ENCODE measurements at regions not wholly inside any gene's neighbourhood (a gene's known extent, or its start where the extent isn't known, plus 50 kb on each side); places are given as distances from the start of the nearest gene placed in this dataset.
"Not testable (repeated sequence)": the region's sequence is repeated elsewhere in the genome, so short reads cannot be mapped to it uniquely, and the experiment has no call there.

DNA sequence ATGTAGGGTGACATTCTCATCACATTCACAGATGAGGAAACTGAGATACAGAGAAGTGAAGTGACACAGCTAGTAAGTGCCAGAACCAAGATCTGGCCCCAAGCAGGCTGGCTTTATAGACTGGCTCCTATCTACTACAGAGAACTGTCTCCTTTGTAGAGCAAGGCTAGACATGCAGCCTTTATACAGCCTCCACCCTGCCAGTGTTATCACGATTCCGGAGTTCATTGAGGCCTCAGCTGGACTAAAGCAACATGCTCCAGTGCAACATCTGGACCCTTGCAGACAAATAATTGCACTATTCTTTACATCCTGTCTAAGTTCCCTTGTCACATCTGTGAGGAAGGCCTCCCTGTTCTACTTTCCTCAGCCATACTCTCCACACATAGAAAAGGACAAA is 58.0 kb upstream of the XIAP start:
- Mint-ChIP-seq H3K27me3 (no peaks in the 10 kb centered on the region), H3K4me3 (no peak overlapping the region), H3K9me3 (ENCODE audit: insufficient read depth) (no peaks in the 10 kb centered on the region), H3K27ac (no peak overlapping the region), H3K4me1 (peaks cover 5% of the 10 kb centered on the region)
- Histone ChIP-seq H3K9me3 (ENCODE audit: control extremely low read depth in 1 of 3, control insufficient read depth in 2 of 3, insufficient read depth in 1 of 3, low read length in 2 of 3) (no peaks in the 10 kb centered on the region), H3K36me3 (replicated peaks in 1 of 2; ENCODE audit: control extremely low read depth in 1 of 2, control insufficient read depth in 1 of 2, extremely low read depth in 1 of 2, insufficient read depth in 2 of 2, low read length in 1 of 2) (no peaks in the 10 kb centered on the region), H2AFZ (ENCODE audit: insufficient read depth, low read depth, low read length, poor library complexity, severe bottlenecking) (no peak overlapping the region), H3K4me3 (ENCODE audit: control extremely low read depth in 1 of 5, extremely low read depth in 1 of 5, insufficient read depth in 1 of 5, low read depth in 2 of 5, low read length in 4 of 5) (no peak overlapping the region), H4K20me1 (ENCODE audit: control insufficient read depth, insufficient read depth, low read length, poor library complexity, severe bottlenecking) (no peaks in the 10 kb centered on the region), H3K79me2 (ENCODE audit: control insufficient read depth, insufficient read depth, low read length) (no peaks in the 10 kb centered on the region), H3K9ac (ENCODE audit: low read length) (no peak overlapping the region), H3K27me3 (replicated peaks in 1 of 4; ENCODE audit: control extremely low read depth in 1 of 4, control insufficient read depth in 3 of 4, insufficient read depth in 4 of 4, low read length in 3 of 4) (no peaks in the 10 kb centered on the region), H3K4me2 (replicated peaks; ENCODE audit: low read depth, low read length, poor library complexity, severe bottlenecking) (no peak overlapping the region), H3K4me1 (ENCODE audit: control insufficient read depth in 2 of 2, insufficient read depth in 2 of 2, low read length in 2 of 2) (no peaks in the 10 kb centered on the region), H3K27ac (ENCODE audit: low read length in 2 of 2) (no peak overlapping the region)
- TF ChIP-seq, protein P1, sequence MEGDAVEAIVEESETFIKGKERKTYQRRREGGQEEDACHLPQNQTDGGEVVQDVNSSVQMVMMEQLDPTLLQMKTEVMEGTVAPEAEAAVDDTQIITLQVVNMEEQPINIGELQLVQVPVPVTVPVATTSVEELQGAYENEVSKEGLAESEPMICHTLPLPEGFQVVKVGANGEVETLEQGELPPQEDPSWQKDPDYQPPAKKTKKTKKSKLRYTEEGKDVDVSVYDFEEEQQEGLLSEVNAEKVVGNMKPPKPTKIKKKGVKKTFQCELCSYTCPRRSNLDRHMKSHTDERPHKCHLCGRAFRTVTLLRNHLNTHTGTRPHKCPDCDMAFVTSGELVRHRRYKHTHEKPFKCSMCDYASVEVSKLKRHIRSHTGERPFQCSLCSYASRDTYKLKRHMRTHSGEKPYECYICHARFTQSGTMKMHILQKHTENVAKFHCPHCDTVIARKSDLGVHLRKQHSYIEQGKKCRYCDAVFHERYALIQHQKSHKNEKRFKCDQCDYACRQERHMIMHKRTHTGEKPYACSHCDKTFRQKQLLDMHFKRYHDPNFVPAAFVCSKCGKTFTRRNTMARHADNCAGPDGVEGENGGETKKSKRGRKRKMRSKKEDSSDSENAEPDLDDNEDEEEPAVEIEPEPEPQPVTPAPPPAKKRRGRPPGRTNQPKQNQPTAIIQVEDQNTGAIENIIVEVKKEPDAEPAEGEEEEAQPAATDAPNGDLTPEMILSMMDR (IDR thresholded peaks at IDR 0.05) = no peak
- no peak for TF ChIP-seq EZH2 (IDR thresholded peaks at IDR 0.05; ENCODE audit: borderline replicate concordance, insufficient read depth, low read depth, low read length, poor library complexity, severe bottlenecking)
- no peak for ATAC-seq (ENCODE audit: low read depth)
- no peak for DNase-seq
- 100% methylated on average over 1 of the region's 2 CpGs for WGBS (ENCODE audit: insufficient coverage)
- CTCF ChIA-PET = no interaction called here
- intact Hi-C loops (cut with micrococcal nuclease) = no loop called here
- POLR2A ChIA-PET = no interaction called here

- ChIA-PET CTCF (no interaction called here), POLR2A (no interaction called here)
- Mint-ChIP-seq H3K4me3 (no peak overlapping the region), H3K9me3 (ENCODE audit: insufficient read depth) (no peaks in the 10 kb centered on the region), H3K27me3 (no peaks in the 10 kb centered on the region), H3K4me1 (peaks cover 5% of the 10 kb centered on the region), H3K27ac (no peak overlapping the region)
- Histone ChIP-seq H3K4me2 (replicated peaks; ENCODE audit: low read depth, low read length, poor library complexity, severe bottlenecking) (no peak overlapping the region), H3K36me3 (replicated peaks in 1 of 2; ENCODE audit: control extremely low read depth in 1 of 2, control insufficient read depth in 1 of 2, extremely low read depth in 1 of 2, insufficient read depth in 2 of 2, low read length in 1 of 2) (no peaks in the 10 kb centered on the region), H3K9me3 (ENCODE audit: control extremely low read depth in 1 of 3, control insufficient read depth in 2 of 3, insufficient read depth in 1 of 3, low read length in 2 of 3) (no peaks in the 10 kb centered on the region), H3K27me3 (replicated peaks in 1 of 4; ENCODE audit: control extremely low read depth in 1 of 4, control insufficient read depth in 3 of 4, insufficient read depth in 4 of 4, low read length in 3 of 4) (no peaks in the 10 kb centered on the region), H4K20me1 (ENCODE audit: control insufficient read depth, insufficient read depth, low read length, poor library complexity, severe bottlenecking) (no peaks in the 10 kb centered on the region), H3K9ac (ENCODE audit: low read length) (no peak overlapping the region), H3K79me2 (ENCODE audit: control insufficient read depth, insufficient read depth, low read length) (no peaks in the 10 kb centered on the region), H2AFZ (ENCODE audit: insufficient read depth, low read depth, low read length, poor library complexity, severe bottlenecking) (peak overlapping the region; percentile 36), H3K27ac (ENCODE audit: low read length in 2 of 2) (no peak overlapping the region), H3K4me3 (ENCODE audit: control extremely low read depth in 1 of 5, extremely low read depth in 1 of 5, insufficient read depth in 1 of 5, low read depth in 2 of 5, low read length in 4 of 5) (no peak overlapping the region), H3K4me1 (ENCODE audit: control insufficient read depth in 2 of 2, insufficient read depth in 2 of 2, low read length in 2 of 2) (no peaks in the 10 kb centered on the region)
- WGBS (ENCODE audit: insufficient coverage) = no CpG with 5 or more reads among the region's 4 CpGs
- DNase-seq (no peak), ATAC-seq (ENCODE audit: low read depth) (peak; percentile 21)
- no peak for TF ChIP-seq EZH2 (IDR thresholded peaks at IDR 0.05; ENCODE audit: borderline replicate concordance, insufficient read depth, low read depth, low read length, poor library complexity, severe bottlenecking)
- TF ChIP-seq, protein P1 (IDR thresholded peaks at IDR 0.05) = no peak
- intact Hi-C loops (cut with micrococcal nuclease) = no loop called here
These were observed 56.4 kb upstream of the XIAP start for GRCh38 chrX:123803331-123803983.

GRCh38 chrX:123803984-123804365 is 55.9 kb upstream of the XIAP start:
- H3K9ac ChIP-seq (ENCODE audit: low read length); H3K9me3 ChIP-seq (ENCODE audit: control extremely low read depth in 1 of 3, control insufficient read depth in 2 of 3, insufficient read depth in 1 of 3, low read length in 2 of 3); H3K79me2 ChIP-seq (ENCODE audit: control insufficient read depth, insufficient read depth, low read length); H3K27me3 Mint-ChIP-seq; H3K27me3 ChIP-seq (replicated peaks in 1 of 4; ENCODE audit: control extremely low read depth in 1 of 4, control insufficient read depth in 3 of 4, insufficient read depth in 4 of 4, low read length in 3 of 4); CTCF ChIA-PET; H3K9me3 Mint-ChIP-seq (ENCODE audit: insufficient read depth); H2AFZ ChIP-seq (ENCODE audit: insufficient read depth, low read depth, low read length, poor library complexity, severe bottlenecking); H3K4me1 Mint-ChIP-seq; H4K20me1 ChIP-seq (ENCODE audit: control insufficient read depth, insufficient read depth, low read length, poor library complexity, severe bottlenecking); H3K4me3 Mint-ChIP-seq; ATAC-seq (ENCODE audit: low read depth); H3K4me3 ChIP-seq (ENCODE audit: control extremely low read depth in 1 of 5, extremely low read depth in 1 of 5, insufficient read depth in 1 of 5, low read depth in 2 of 5, low read length in 4 of 5); H3K27ac Mint-ChIP-seq; H3K4me2 ChIP-seq (replicated peaks; ENCODE audit: low read depth, low read length, poor library complexity, severe bottlenecking); H3K36me3 ChIP-seq (replicated peaks in 1 of 2; ENCODE audit: control extremely low read depth in 1 of 2, control insufficient read depth in 1 of 2, extremely low read depth in 1 of 2, insufficient read depth in 2 of 2, low read length in 1 of 2); H3K4me1 ChIP-seq (ENCODE audit: control insufficient read depth in 2 of 2, insufficient read depth in 2 of 2, low read length in 2 of 2); intact Hi-C loops (cut with micrococcal nuclease); DNase-seq; POLR2A ChIA-PET; H3K27ac ChIP-seq (ENCODE audit: low read length in 2 of 2): not testable (repeated sequence)
- 100% methylated on average over 1 of the region's 4 CpGs for WGBS (ENCODE audit: insufficient coverage)
